MM.1S (cell line): ENCODE measurements at regions not wholly inside any gene's neighbourhood (a gene's known extent, or its start where the extent isn't known, plus 50 kb on each side); places are given as distances from the start of the nearest gene placed in this dataset.

Experiments
- DNase-seq: peaks from one replicate; pipeline ENCODE4 v3.0.0-alpha.2; 2015
- H2AFZ ChIP-seq: fragments of 300-600 bp; sonication (generic); 2 replicates; pipeline ENCODE4 v1.6.0; 2016; ENCODE audit warnings: antibody characterized with exemption, low read length
- H3F3A ChIP-seq: fragments of 300-600 bp; sonication (generic); 2 replicates; pipeline ENCODE4 v1.6.1; 2016; ENCODE audit warnings: mild to moderate bottlenecking, antibody characterized with exemption, low read length, moderate library complexity, mixed read lengths; ENCODE audit not compliant: insufficient read depth
- H3K27ac ChIP-seq: fragments of 300-600 bp; sonication (generic); 2 replicates; pipeline ENCODE4 v1.5.1; 2016; ENCODE audit warnings: mild to moderate bottlenecking, low read length
- H3K27me3 ChIP-seq: fragments of 300-600 bp; sonication (generic); replicated peaks from 2 replicates; pipeline ENCODE4 v1.6.0; 2016; ENCODE audit warnings: low read length; ENCODE audit not compliant: insufficient read depth
- H3K36me3 ChIP-seq: fragments of 300-600 bp; sonication (generic); replicated peaks from 2 replicates; pipeline ENCODE4 v1.6.1; 2016; ENCODE audit warnings: mild to moderate bottlenecking, low read length, mixed read lengths; ENCODE audit not compliant: insufficient read depth
- H3K4me1 ChIP-seq: fragments of 300-600 bp; sonication (generic); 2 replicates; pipeline ENCODE4 v1.6.1; 2016; ENCODE audit warnings: low read length, mixed read lengths
- H3K4me2 ChIP-seq: fragments of 300-600 bp; sonication (generic); 2 replicates; pipeline ENCODE4 v1.6.0; 2016; ENCODE audit warnings: low read depth, low read length
- H3K4me3 ChIP-seq: fragments of 300-600 bp; sonication (generic); 2 replicates; pipeline ENCODE4 v1.5.1; 2016; ENCODE audit warnings: low read length, mixed read lengths
- H3K79me2 ChIP-seq: fragments of 300-600 bp; sonication (generic); 2 replicates; pipeline ENCODE4 v1.6.1; 2016; ENCODE audit warnings: mixed run types, low read length, mixed read lengths
- H3K9ac ChIP-seq: fragments of 300-600 bp; sonication (generic); 2 replicates; pipeline ENCODE4 v1.6.1; 2016; ENCODE audit warnings: low read length, mixed read lengths
- H3K9me2 ChIP-seq: fragments of 300-600 bp; sonication (generic); replicated peaks from 2 replicates; pipeline ENCODE4 v1.6.1; 2016; ENCODE audit warnings: mild to moderate bottlenecking, low read length, mixed read lengths; ENCODE audit not compliant: insufficient read depth
- H3K9me3 ChIP-seq: fragments of 300-600 bp; sonication (generic); replicated peaks from 2 replicates; pipeline ENCODE4 v1.6.1; 2016; ENCODE audit warnings: mild to moderate bottlenecking, low read length, mixed read lengths; ENCODE audit not compliant: insufficient read depth
- H4K20me1 ChIP-seq: fragments of 300-600 bp; sonication (generic); 2 replicates; pipeline ENCODE4 v1.6.1; 2016; ENCODE audit warnings: mild to moderate bottlenecking, low read length, moderate library complexity, mixed read lengths; ENCODE audit not compliant: insufficient read depth
- CTCF ChIP-seq: fragments of 300-600 bp; sonication (generic); IDR thresholded peaks from 2 replicates; pipeline ENCODE4 v1.5.1; 2016; ENCODE audit warnings: antibody characterized with exemption, low read length, mixed read lengths
- EZH2 ChIP-seq: fragments of 300-600 bp; sonication (generic); optimal IDR thresholded peaks from 2 replicates; pipeline ENCODE3; 2017; ENCODE audit warnings: low read depth, mild to moderate bottlenecking, antibody characterized with exemption, low read length, mixed read lengths
- EZH2phosphoT487 ChIP-seq: fragments of 300-600 bp; sonication (generic); IDR thresholded peaks from 2 replicates; pipeline ENCODE4 v1.6.1; 2018; ENCODE audit warnings: antibody characterized with exemption, low read length

GRCh38 chr14:89617481-89618329, 200.7 kb upstream of the FOXN3 start:
- Histone ChIP-seq H3K9me2 (no peaks in the 10 kb centered on the region), H3K9me3 (no peaks in the 10 kb centered on the region), H4K20me1 (no peaks in the 10 kb centered on the region), H3K27me3 (no peaks in the 10 kb centered on the region), H3K9ac (peak overlapping the region; percentile 81), H3K36me3 (no peaks in the 10 kb centered on the region), H3K4me3 (peak overlapping the region; percentile 67), H3F3A (peaks cover 10% of the 10 kb centered on the region; the same call in 1 of the 2 replicates), H3K27ac (peak overlapping the region; percentile 82), H3K79me2 (peaks cover 43% of the 10 kb centered on the region), H3K4me2 (peak overlapping the region; percentile 69), H2AFZ (0 out of 2 replicates have a peak overlapping the region, but pooled peaks have one; percentile 23), H3K4me1 (0 out of 2 replicates have a peak, but pooled peaks cover 7% of the 10 kb centered on the region)
- peak; percentile 31 for DNase-seq
- TF ChIP-seq CTCF (no peak), EZH2phosphoT487 (no peak), EZH2 (no peak)

DNA sequence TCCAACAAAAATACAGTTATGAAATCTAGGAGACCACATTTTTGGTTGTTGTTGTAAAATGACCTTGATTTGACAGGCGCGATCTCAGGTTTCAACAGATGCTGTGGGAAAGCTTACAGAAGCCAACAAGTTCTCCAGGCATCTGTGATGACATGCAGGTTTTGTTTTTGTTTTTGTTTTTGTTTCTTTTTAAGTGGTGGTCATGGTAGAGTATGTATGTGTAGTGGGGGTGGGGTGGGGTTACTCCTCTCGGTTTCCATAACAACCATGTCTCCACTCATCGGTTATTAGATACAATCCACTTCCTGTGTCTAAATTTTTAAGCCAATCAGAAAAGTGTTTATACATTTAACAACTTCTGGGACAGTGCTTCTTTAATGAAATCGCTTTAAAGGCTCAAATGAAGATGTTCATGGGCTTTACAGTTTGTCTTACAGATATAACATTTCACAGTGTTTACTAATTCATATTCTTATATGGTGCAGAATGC, 199.9 kb upstream of the FOXN3 start:
- H3K36me3 ChIP-seq: no peaks in the 10 kb centered on the region
- DNase-seq: peak; percentile 51
- H4K20me1 ChIP-seq: no peaks in the 10 kb centered on the region
- TF ChIP-seq EZH2 (no peak), CTCF (no peak), EZH2phosphoT487 (no peak)
- peaks cover 10% of the 10 kb centered on the region; the same call in 1 of the 2 replicates for H3F3A ChIP-seq
- H3K79me2 ChIP-seq: peaks cover 44% of the 10 kb centered on the region
- no peaks in the 10 kb centered on the region for H3K9me2 ChIP-seq
- no peaks in the 10 kb centered on the region for H3K27me3 ChIP-seq
- no peak overlapping the region for H2AFZ ChIP-seq
- H3K9ac ChIP-seq: peak overlapping the region; percentile 81
- peak overlapping the region; percentile 82 for H3K27ac ChIP-seq
- H3K4me1 ChIP-seq: 0 out of 2 replicates have a peak, but pooled peaks cover 7% of the 10 kb centered on the region
- H3K9me3 ChIP-seq: no peaks in the 10 kb centered on the region
- H3K4me3 ChIP-seq: peak overlapping the region; percentile 67
- peak overlapping the region; percentile 69 for H3K4me2 ChIP-seq

GRCh38 chr14:89616425-89616824, 199.4 kb upstream of the FOXN3 start:
- peak overlapping the region; percentile 82; the same call in 1 of the 2 replicates for H3K27ac ChIP-seq

More at GRCh38 chr14:89616425-89616824, 199.4 kb upstream of the FOXN3 start:
- Histone ChIP-seq H3K4me3 (peak overlapping the region; percentile 67), H3K9me2 (no peaks in the 10 kb centered on the region), H3F3A (peaks cover 10% of the 10 kb centered on the region; the same call in 1 of the 2 replicates), H3K27me3 (no peaks in the 10 kb centered on the region), H3K4me1 (0 out of 2 replicates have a peak, but pooled peaks cover 7% of the 10 kb centered on the region), H3K79me2 (peaks cover 46% of the 10 kb centered on the region), H3K4me2 (peak overlapping the region; percentile 69), H3K36me3 (no peaks in the 10 kb centered on the region), H2AFZ (no peak overlapping the region), H3K9ac (peak overlapping the region; percentile 81), H4K20me1 (no peaks in the 10 kb centered on the region), H3K9me3 (no peaks in the 10 kb centered on the region)
- DNase-seq: no peak
- no peak for TF ChIP-seq CTCF
- no peak for TF ChIP-seq EZH2phosphoT487
- TF ChIP-seq EZH2: no peak
